AG04450 (cell line): ENCODE measurements at regions not wholly inside any gene's neighbourhood (a gene's known extent, or its start where the extent isn't known, plus 50 kb on each side); places are given as distances from the start of the nearest gene placed in this dataset.

ENCODE experiments used
- CTCF ChIA-PET: fragments of 300-600, 350-600 bp; formaldehyde crosslinking; extraction: SDS; loops from one replicate; lab custom pipeline; 2022; ENCODE audit warnings: antibody characterized with exemption, inconsistent platforms; lab: Charles Lee
- POLR2A ChIA-PET: fragments of 350-600 bp; formaldehyde crosslinking; extraction: SDS; loops from one replicate; lab custom pipeline; 2021; ENCODE audit warnings: antibody characterized with exemption, inconsistent platforms; lab: Yijun Ruan, JAX
- DNase-seq: peaks from one replicate; pipeline ENCODE4 v3.0.0-alpha.2; 2011; ENCODE audit warnings: low read depth, low spot score
- H3K27ac ChIP-seq: one replicate; pipeline ENCODE4 v1.5.1; 2012; ENCODE audit warnings: low read depth, low read length, control low read depth
- H3K27me3 ChIP-seq: one replicate; pipeline ENCODE4 v1.6.0; 2012; ENCODE audit warnings: low read length; ENCODE audit not compliant: control insufficient read depth, insufficient read depth
- H3K4me3 ChIP-seq: 2 replicates; pipeline ENCODE4 v1.5.1; 2011; ENCODE audit warnings: mild to moderate bottlenecking, low read depth, low read length, control low read depth
- H3K9me3 ChIP-seq: 2 replicates; pipeline ENCODE4 v1.5.1; 2012; ENCODE audit warnings: low read length; ENCODE audit not compliant: control insufficient read depth, insufficient read depth
- TF ChIP-seq, protein P1 (sequence below): IDR thresholded peaks from 2 replicates; pipeline ENCODE4 v1.5.1; 2011; ENCODE audit warnings: low read depth, low read length, control low read depth, inconsistent platforms

DNA sequence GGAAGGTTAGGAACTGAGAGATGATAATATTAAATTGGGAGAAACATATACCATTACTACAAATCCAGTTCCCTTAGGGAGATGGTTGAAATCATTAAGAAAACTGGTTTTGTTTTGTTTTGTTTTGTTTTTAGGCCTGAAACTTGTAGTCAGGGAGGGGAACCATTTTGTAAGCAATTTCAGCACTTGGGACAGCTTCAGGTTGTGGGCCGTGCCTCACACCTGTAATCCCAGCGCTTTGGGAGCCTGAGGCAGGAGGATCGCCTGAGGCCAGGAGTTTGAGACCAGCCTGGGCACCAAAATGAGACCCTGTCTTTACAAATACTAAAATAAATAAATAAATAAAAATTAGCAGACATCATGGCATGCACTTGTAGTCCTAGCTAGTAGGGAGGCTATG, 694.3 kb upstream of the NR5A2 start:
- DNase-seq, result no peak
- ChIA-PET POLR2A (no interaction called here), CTCF (no interaction called here)
- TF ChIP-seq, protein P1, sequence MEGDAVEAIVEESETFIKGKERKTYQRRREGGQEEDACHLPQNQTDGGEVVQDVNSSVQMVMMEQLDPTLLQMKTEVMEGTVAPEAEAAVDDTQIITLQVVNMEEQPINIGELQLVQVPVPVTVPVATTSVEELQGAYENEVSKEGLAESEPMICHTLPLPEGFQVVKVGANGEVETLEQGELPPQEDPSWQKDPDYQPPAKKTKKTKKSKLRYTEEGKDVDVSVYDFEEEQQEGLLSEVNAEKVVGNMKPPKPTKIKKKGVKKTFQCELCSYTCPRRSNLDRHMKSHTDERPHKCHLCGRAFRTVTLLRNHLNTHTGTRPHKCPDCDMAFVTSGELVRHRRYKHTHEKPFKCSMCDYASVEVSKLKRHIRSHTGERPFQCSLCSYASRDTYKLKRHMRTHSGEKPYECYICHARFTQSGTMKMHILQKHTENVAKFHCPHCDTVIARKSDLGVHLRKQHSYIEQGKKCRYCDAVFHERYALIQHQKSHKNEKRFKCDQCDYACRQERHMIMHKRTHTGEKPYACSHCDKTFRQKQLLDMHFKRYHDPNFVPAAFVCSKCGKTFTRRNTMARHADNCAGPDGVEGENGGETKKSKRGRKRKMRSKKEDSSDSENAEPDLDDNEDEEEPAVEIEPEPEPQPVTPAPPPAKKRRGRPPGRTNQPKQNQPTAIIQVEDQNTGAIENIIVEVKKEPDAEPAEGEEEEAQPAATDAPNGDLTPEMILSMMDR, result no peak
- Histone ChIP-seq H3K4me3 (no peak overlapping the region), H3K9me3 (no peaks in the 10 kb centered on the region), H3K27ac (no peak overlapping the region), H3K27me3 (no peaks in the 10 kb centered on the region)

DNA sequence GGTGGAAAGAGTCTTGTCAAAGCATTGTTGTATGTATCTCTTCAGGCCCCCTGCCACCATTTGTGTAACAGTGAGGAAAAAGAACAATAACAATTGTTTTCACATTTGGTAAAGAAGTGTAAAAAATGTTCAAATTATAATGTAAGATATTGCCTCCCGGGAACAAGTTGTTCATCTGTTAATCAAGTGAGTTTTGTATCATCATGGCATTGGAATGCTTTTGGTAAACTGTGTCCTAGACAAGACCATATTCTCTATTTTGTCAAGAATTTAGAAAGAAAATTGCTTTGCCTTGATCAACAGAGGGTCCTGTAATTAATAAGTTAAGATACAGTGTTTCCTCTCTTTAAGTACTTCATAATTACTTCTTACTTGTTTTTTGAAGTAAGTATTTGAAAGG, 692.0 kb upstream of the NR5A2 start:
- no peaks in the 10 kb centered on the region for H3K9me3 ChIP-seq
- TF ChIP-seq, protein P1, result no peak
- H3K27me3 ChIP-seq, result no peaks in the 10 kb centered on the region
- DNase-seq, result no peak
- POLR2A ChIA-PET, result no interaction called here
- CTCF ChIA-PET, result no interaction called here
- H3K4me3 ChIP-seq, result no peak overlapping the region
- H3K27ac ChIP-seq, result no peak overlapping the region

- CTCF ChIA-PET, result no interaction called here
- TF ChIP-seq, protein P1, result no peak
- Histone ChIP-seq H3K27ac (no peak overlapping the region), H3K27me3 (peaks cover 2% of the 10 kb centered on the region), H3K9me3 (no peaks in the 10 kb centered on the region), H3K4me3 (no peak overlapping the region)
- no peak for DNase-seq
- POLR2A ChIA-PET, result no interaction called here
Observed at GRCh38 chr1:199336745-199337640, 690.5 kb upstream of the NR5A2 start.

DNA sequence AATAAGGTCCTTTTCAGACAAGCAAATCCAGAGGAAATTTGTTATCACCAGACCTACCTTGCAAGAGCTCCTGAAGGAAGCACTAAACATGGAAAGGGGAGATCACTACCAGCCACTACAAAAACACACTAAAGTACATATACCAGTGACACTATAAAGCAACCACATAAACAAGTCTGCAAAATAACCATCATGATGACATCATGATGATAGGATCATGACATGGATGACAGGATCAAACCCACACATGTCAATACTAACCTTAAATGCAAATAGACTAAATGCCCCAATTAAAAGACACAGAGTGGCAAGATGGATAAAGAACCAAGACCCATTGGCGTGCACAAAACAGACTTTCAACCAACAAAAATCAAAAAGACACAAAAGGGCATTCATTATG, 688.8 kb upstream of the NR5A2 start:
- H3K9me3 ChIP-seq, result no peaks in the 10 kb centered on the region
- TF ChIP-seq, protein P1, result no peak
- DNase-seq, result no peak
- ChIA-PET POLR2A (no interaction called here), CTCF (no interaction called here)
- no peak overlapping the region for H3K27ac ChIP-seq
- H3K27me3 ChIP-seq, result peaks cover 2% of the 10 kb centered on the region
- no peak overlapping the region for H3K4me3 ChIP-seq

DNA sequence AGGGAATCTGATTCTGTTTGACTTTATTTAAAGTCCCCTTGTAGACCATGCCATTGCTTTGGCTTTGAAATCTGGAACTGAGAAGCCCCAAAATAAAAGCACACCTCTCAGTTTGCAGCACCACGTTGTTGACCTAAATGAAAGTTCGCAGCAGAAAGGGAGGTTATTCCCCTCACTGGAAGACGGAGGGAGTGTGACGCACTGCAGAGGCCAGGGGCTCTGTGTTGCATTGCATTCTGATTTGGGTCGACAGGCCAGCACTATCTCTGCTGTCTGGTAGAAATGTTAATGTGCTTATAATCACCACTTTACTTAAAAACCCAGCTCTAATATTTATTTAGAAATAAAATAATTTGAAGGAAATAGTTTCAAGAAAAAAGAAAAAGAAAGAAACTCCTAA, 675.2 kb upstream of the NR5A2 start:
- TF ChIP-seq, protein P1, result no peak
- no peak overlapping the region for H3K4me3 ChIP-seq
- no peaks in the 10 kb centered on the region for H3K27me3 ChIP-seq
- H3K9me3 ChIP-seq, result no peaks in the 10 kb centered on the region
- no peak for DNase-seq
- ChIA-PET POLR2A (no interaction called here), CTCF (interaction anchor here (0.7 to 1.2 kb wide), 2 partner anchors 109 to 112 kb away, joined by 3 to 4 read pairs; no protein-coding TSS in a partner anchor)
- H3K27ac ChIP-seq, result no peak overlapping the region
